Kidney glomerular epithelial cell (primary cell): ENCODE measurements at regions not wholly inside any gene's neighbourhood (a gene's known extent, or its start where the extent isn't known, plus 50 kb on each side); places are given as distances from the start of the nearest gene placed in this dataset.

Source experiments
- DNase-seq: peaks from one replicate; lab custom pipeline; 2025; lab: John Stamatoyannopoulos, UW

DNA sequence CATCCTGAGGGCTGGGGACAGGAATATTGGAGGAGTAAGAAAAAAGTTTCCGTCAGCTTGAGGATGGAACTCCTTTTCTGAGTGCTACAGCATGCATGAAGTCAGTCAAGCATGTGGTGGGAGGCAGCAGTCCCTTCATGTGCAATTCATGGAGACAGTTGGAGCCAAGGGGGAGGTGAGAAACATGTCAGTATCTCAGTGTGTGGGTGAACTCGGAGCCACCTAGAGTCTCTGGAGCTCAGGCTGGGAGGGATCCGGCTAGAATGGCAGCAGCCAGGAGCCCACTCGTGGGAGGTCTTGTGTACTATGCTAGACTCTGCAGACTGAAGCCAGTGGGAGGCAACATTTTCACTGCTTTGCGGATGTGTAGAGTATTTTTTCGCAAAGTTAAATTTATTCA lies 60.3 kb downstream of the AVPR1A start:
- DNase-seq = no peak

DNA sequence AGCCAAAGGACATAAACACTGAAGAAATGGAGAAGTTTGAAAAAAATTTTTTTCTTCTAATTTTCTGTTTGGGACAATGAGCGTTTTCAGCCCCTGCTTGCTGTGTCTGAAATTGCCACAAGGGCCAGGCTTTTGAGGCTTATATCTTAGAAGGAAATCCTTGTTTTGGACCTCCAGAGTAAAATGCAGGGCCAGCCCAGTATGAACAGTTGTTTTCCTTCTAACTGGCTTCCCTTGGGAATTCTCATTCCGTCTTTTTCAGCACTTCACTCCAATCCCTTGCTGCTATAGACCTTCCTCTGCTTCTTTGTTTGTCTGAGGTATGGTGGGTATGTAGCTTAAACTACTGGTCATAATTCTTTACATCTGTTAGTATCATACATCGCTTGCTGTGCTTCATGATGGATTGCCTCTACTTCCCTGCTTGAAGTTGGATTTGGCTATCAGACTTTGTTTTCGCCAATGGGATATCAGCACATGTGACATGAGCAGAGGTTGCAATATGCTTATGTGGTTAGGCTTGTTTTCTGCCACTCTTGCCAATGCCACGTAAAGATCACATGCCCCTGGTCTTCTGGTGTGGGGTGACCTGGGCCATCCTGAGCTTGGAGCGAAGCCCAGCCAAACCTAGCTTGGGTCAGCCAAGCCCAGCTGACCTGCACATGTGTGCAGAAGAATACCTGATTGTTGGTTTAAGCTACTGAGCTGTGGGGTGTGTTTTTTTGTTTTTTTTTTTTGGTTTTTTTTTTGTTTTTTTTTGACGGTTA lies 64.7 kb downstream of the AVPR1A start:
- no peak for DNase-seq

GRCh38 chr12:63085120-63085519 lies 65.9 kb downstream of the AVPR1A start:
- DNase-seq = no peak

GRCh38 chr12:63084501-63084900 lies 66.5 kb downstream of the AVPR1A start:
- no peak for DNase-seq

- peak; percentile 32 for DNase-seq
Observed at GRCh38 chr12:63083046-63083445, 68.0 kb downstream of the AVPR1A start.

- peak; percentile 38 for DNase-seq
Observed at GRCh38 chr12:63079791-63080502, 71.1 kb downstream of the AVPR1A start.

DNA sequence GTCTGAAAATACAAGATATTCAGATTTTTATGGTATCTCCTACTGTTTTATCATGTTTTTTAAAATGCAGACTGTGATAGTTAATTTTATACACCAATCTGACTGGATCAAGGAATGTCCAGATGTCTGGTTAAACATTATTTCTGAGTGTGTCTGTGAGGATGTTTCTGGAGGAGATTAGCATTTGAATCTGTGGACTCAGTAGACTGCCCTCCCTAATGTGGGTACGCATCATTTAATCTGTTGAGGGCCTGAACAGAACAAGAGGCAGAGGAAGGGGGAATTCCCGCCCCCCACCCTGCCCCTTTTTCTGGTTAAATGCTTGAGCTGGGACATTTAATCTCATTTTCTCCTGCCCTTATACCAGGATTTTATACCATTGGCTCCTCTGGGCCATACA lies 72.1 kb downstream of the AVPR1A start:
- DNase-seq = peak; percentile 39

GRCh38 chr12:63075376-63076060 lies 75.5 kb downstream of the AVPR1A start:
- no peak for DNase-seq

DNA sequence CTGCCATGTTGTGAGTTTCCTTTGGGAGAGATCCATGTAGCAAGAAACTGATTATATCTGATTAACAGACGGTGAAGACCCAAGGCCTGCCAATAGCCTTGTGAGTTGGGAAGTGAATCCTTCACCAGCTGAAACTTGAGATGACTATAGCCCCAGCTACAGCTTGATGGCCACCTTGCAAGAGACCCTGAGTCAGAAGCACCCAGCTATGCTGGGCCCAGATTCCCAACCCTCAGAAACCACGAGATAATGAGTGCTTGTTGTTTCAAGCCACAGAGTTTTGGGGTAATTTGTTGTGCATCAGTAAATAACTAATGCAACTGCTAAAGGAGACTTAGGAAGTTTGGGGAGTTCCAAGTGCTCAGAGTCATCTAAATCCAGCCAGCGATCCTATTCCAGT lies 80.3 kb downstream of the AVPR1A start:
- no peak for DNase-seq

- no peak for DNase-seq
Observed at GRCh38 chr12:63069860-63070617, 81.0 kb downstream of the AVPR1A start.

DNA sequence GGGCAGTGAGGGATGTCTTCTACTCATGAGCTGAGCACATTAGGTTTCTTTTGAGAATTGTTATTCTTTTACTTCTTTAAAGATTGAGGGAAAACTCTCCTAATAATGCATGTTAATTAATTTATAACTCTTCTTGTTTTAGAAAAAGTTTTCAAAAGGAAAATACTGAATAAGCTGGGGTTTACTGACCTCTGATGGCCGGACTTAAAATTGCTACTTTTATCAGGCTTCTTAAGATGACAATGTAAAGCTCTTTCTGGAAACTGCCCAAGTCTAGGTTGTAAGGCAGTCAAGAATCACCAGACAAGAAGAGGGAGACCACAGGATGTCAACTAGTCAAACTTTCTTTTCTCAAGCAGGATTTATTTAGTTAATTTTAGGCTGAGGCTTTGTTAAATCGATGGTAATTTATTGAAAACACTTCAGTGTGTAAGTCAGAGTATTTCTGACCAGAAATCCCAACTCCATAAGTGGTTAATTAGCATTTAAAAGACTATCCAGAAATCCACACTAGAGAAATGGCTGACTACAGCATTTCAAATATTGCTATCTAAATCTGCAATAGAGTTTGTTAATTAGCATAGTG lies 82.1 kb downstream of the AVPR1A start:
- peak; percentile 73 for DNase-seq

- DNase-seq = no peak
Observed at GRCh38 chr12:63066782-63067181, 84.2 kb downstream of the AVPR1A start.

DNA sequence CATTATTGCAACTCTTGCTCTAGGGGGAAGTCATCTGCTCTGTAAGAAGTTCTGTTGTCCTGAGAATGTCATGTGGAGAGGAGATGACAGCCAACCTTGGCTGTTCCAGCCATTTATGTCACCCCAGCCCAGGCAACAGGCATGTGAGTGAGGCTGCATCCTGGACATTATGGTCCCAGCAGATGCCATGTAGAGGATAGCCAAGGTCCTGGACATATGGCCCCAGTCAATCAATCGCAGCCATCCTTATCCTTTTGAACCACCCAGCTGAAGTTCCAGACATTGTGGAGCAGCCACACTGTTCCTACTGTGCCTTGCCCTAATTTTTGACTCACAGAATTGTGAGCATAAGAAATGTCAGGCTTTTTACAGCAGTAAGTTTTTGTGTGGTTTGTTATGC lies 84.9 kb downstream of the AVPR1A start:
- no peak for DNase-seq

GRCh38 chr12:63064080-63064479 lies 86.9 kb downstream of the AVPR1A start:
- DNase-seq = no peak

- DNase-seq = no peak
Observed at GRCh38 chr12:63056649-63057048, 94.4 kb downstream of the AVPR1A start.

GRCh38 chr12:63052696-63053095 lies 98.3 kb downstream of the AVPR1A start:
- no peak for DNase-seq

DNA sequence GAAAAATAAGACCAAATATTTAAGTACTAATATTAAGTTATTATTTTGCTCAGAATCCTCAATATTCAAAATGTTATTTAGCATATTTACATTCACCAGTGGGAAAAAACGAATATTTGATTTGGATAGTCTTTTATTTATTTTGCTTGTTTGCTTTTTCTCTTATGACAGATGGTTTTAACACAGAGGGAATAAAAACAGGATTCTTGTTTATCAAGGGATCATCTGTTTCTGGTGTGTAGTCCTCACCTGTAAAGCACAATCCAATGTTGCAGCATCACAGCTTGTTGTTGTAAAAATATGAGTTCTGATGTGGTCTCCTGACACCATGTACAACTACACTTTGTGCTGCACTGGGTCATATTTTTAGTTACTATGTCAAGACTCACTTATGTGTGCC lies 103.9 kb downstream of the AVPR1A start:
- no peak for DNase-seq

GRCh38 chr12:63045020-63045860 lies 105.8 kb downstream of the AVPR1A start:
- peak; percentile 96 for DNase-seq

- DNase-seq = no peak
Observed at GRCh38 chr12:63042646-63043045, 107.7 kb upstream of the PPM1H start.

DNA sequence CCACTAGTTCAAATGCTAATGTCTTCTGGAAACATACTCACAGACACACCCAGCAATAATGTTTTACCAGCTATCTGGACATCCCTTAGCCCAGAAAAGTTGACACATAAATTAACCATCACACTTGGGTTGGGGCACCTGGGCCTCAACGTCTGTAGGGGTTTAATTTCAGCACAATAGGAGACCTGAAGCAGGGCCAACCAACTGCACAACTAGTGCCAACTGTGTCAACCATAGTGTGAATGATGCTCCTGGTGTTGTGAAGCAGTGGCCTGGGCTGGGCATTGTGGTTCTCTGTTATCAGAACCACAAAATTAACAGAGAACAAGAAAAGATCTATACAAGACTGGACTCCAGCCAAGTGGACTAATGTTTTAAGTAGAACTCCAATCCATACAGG lies 106.7 kb upstream of the PPM1H start:
- no peak for DNase-seq
